ENCODE measurements at regions not wholly inside any gene's neighbourhood (a gene's known extent, or its start where the extent isn't known, plus 50 kb on each side); places are given as distances from the start of the nearest gene placed in this dataset.
A peak's percentile ranks its signal among the peaks of the same experiment; 100 is the strongest.

- intact Hi-C loops (cut with DNase I; ENCODE audit: low total_unique reads): no loop called here
- TF ChIP-seq EP300 (IDR thresholded peaks at IDR 0.05): no peak
- no peak for TF ChIP-seq CTCF (IDR thresholded peaks at IDR 0.05)
- no peak for TF ChIP-seq POLR2A (IDR thresholded peaks at IDR 0.05)
- no peak for TF ChIP-seq POLR2AphosphoS5 (IDR thresholded peaks at IDR 0.05)
- 10 to 26% (median 21%) methylated on average over 2 of the region's 2 CpGs for WGBS, 5 donors
Measured at GRCh38 chr3:76222201-76222600, 436.9 kb upstream of the ZNF717 start.

GRCh38 chr3:76231258-76231657, 445.9 kb upstream of the ZNF717 start:
- Histone ChIP-seq H3K9me3 (peaks cover 0 to 6% (median 0%) of the 10 kb centered on the region in 4 donors), H3K4me3 (no peak overlapping the region), H3K4me1 (no peaks in the 10 kb centered on the region), H3K27ac (no peak overlapping the region), H3K27me3 (no peaks in the 10 kb centered on the region), H3K36me3 (no peaks in the 10 kb centered on the region)
- no peak for TF ChIP-seq POLR2AphosphoS5 (IDR thresholded peaks at IDR 0.05)
- no peak for TF ChIP-seq CTCF (IDR thresholded peaks at IDR 0.05)
- 85 to 90% (median 87%) methylated on average over 4 of the region's 4 CpGs for WGBS, 5 donors
- intact Hi-C loops (cut with DNase I; ENCODE audit: low total_unique reads): no loop called here
- no peak for DNase-seq

More at GRCh38 chr3:76222201-76222600, 436.9 kb upstream of the ZNF717 start:
- Histone ChIP-seq H3K9me3 (peaks cover 0 to 8% (median 0%) of the 10 kb centered on the region in 4 donors), H3K27me3 (no peaks in the 10 kb centered on the region), H3K27ac (no peak overlapping the region), H3K4me1 (no peaks in the 10 kb centered on the region), H3K4me3 (no peak overlapping the region), H3K36me3 (no peaks in the 10 kb centered on the region)
- DNase-seq: peak in 1 of 2 donors; percentile 89

- WGBS, 5 donors: 79 to 84% (median 81%) methylated on average over 17 of the region's 17 CpGs
Measured at GRCh38 chr3:76242886-76243753, 457.8 kb upstream of the ZNF717 start.

GRCh38 chr3:76245073-76245472, 459.7 kb upstream of the ZNF717 start:
- H3K36me3 ChIP-seq: no peaks in the 10 kb centered on the region
- no peaks in the 10 kb centered on the region for H3K27me3 ChIP-seq
- DNase-seq: peak in 1 of 2 donors; percentile 20
- no peak overlapping the region for H3K27ac ChIP-seq
- H3K9me3 ChIP-seq: peaks cover 0 to 9% (median 0%) of the 10 kb centered on the region in 4 donors
- no peaks in the 10 kb centered on the region for H3K4me1 ChIP-seq
- TF ChIP-seq EP300 (IDR thresholded peaks at IDR 0.05) (no peak), POLR2AphosphoS5 (IDR thresholded peaks at IDR 0.05) (no peak), CTCF (IDR thresholded peaks at IDR 0.05) (no peak), POLR2A (IDR thresholded peaks at IDR 0.05) (no peak)
- 35 to 66% (median 55%) methylated on average over 2 of the region's 2 CpGs for WGBS, 5 donors
- H3K4me3 ChIP-seq: no peak overlapping the region
- intact Hi-C loops (cut with DNase I; ENCODE audit: low total_unique reads): no loop called here

More at GRCh38 chr3:76242886-76243753, 457.8 kb upstream of the ZNF717 start:
- no peaks in the 10 kb centered on the region for H3K27me3 ChIP-seq
- H3K9me3 ChIP-seq: peaks cover 0 to 12% (median 0%) of the 10 kb centered on the region in 4 donors
- TF ChIP-seq EP300 (IDR thresholded peaks at IDR 0.05) (no peak), CTCF (IDR thresholded peaks at IDR 0.05) (no peak), POLR2AphosphoS5 (IDR thresholded peaks at IDR 0.05) (no peak), POLR2A (IDR thresholded peaks at IDR 0.05) (no peak)
- H3K4me1 ChIP-seq: no peaks in the 10 kb centered on the region
- no peak overlapping the region for H3K27ac ChIP-seq
- no peak overlapping the region for H3K4me3 ChIP-seq
- no peak for DNase-seq
- intact Hi-C loops (cut with DNase I; ENCODE audit: low total_unique reads): no loop called here
- H3K36me3 ChIP-seq: no peaks in the 10 kb centered on the region

Measured in stomach (tissue), 8 donors.